ENCODE measurements at regions not wholly inside any gene's neighbourhood (a gene's known extent, or its start where the extent isn't known, plus 50 kb on each side); places are given as distances from the start of the nearest gene placed in this dataset.

- no peaks in the 10 kb centered on the region for H3K4me1 ChIP-seq
- DNase-seq, result no peak
- H3K27me3 ChIP-seq (ENCODE audit: low read depth), result no peaks in the 10 kb centered on the region
- no peak overlapping the region for H3K4me3 ChIP-seq
- no peak for ATAC-seq
- intact Hi-C loops (cut with DNase I), result no loop called here
- H3K27ac ChIP-seq, result no peak overlapping the region
- no peaks in the 10 kb centered on the region for H3K9me3 ChIP-seq
- H3K36me3 ChIP-seq, result no peaks in the 10 kb centered on the region
- TF ChIP-seq, protein P1, sequence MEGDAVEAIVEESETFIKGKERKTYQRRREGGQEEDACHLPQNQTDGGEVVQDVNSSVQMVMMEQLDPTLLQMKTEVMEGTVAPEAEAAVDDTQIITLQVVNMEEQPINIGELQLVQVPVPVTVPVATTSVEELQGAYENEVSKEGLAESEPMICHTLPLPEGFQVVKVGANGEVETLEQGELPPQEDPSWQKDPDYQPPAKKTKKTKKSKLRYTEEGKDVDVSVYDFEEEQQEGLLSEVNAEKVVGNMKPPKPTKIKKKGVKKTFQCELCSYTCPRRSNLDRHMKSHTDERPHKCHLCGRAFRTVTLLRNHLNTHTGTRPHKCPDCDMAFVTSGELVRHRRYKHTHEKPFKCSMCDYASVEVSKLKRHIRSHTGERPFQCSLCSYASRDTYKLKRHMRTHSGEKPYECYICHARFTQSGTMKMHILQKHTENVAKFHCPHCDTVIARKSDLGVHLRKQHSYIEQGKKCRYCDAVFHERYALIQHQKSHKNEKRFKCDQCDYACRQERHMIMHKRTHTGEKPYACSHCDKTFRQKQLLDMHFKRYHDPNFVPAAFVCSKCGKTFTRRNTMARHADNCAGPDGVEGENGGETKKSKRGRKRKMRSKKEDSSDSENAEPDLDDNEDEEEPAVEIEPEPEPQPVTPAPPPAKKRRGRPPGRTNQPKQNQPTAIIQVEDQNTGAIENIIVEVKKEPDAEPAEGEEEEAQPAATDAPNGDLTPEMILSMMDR (IDR thresholded peaks at IDR 0.05), result no peak
Observed at GRCh38 chr12:14313379-14314138, 51.9 kb upstream of the ATF7IP start.

DNA sequence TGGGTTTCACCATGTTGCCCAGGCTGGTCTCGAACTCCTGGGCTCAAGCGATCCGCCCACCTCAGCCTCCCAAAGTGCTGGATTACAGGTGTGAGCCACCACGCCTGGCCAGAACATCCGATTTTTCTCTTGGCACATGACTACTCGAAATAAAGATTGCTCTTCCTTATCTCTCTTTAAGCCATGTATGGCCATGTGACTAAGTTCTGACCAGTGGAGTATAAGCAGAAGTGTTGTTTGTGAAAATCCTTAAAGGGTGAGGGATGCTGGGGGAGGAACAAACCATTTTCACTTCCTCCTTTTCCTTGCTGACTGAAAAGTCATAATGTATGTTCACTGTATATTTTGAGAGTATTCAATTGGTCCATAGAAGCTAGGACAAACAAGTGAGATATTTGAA lies 50.7 kb upstream of the ATF7IP start:
- no peaks in the 10 kb centered on the region for H3K36me3 ChIP-seq
- peak in 1 of 2 donors; percentile 68 for ATAC-seq
- no peak for DNase-seq
- no peak overlapping the region for H3K4me3 ChIP-seq
- H3K4me1 ChIP-seq, result no peaks in the 10 kb centered on the region
- H3K27ac ChIP-seq, result no peak overlapping the region
- H3K9me3 ChIP-seq, result no peaks in the 10 kb centered on the region
- intact Hi-C loops (cut with DNase I), result no loop called here
- TF ChIP-seq, protein P1 (IDR thresholded peaks at IDR 0.05), result no peak
- H3K27me3 ChIP-seq (ENCODE audit: low read depth), result no peaks in the 10 kb centered on the region

DNA sequence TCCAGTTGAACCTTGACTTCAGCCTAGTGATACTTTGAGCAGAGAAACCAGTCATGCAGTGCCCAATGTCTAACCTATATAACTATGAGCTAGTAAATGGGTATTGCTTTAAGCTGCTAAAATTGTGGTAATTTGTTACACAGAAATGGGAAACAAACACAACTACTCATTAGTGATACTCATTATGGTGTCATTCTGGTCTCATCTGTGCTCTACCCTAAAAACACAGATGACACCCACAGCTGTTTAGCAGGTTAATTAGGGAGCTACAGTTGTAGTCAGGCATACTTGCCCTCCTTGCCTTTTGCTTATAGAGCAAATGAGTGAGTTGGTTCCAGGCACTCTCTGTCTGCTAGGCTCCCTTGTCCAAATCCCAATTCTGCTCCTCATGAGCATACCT lies 50.0 kb upstream of the ATF7IP start:
- H3K4me1 ChIP-seq, result no peaks in the 10 kb centered on the region

More for the DNA sequence above, 50.0 kb upstream of the ATF7IP start:
- intact Hi-C loops (cut with DNase I), result no loop called here
- Histone ChIP-seq H3K9me3 (no peaks in the 10 kb centered on the region), H3K27me3 (ENCODE audit: low read depth) (no peaks in the 10 kb centered on the region), H3K27ac (no peak overlapping the region), H3K4me3 (no peak overlapping the region), H3K36me3 (no peaks in the 10 kb centered on the region)
- ATAC-seq (no peak), DNase-seq (no peak)
- TF ChIP-seq, protein P1 (IDR thresholded peaks at IDR 0.05), result no peak
